H1 (cell line): ENCODE measurements at regions not wholly inside any gene's neighbourhood (a gene's known extent, or its start where the extent isn't known, plus 50 kb on each side); places are given as distances from the start of the nearest gene placed in this dataset.

Experiments used
- CTCF ChIA-PET: fragments of 300-600 bp; sonication (Branson Sonifier 250); formaldehyde crosslinking; loops from one replicate; lab custom pipeline; 2021; ENCODE audit not compliant: partially characterized antibody; lab: Charles Lee
- POLR2A ChIA-PET: fragments of 300-600 bp; sonication (Branson Sonifier 250); formaldehyde crosslinking; loops from one replicate; lab custom pipeline; 2021; ENCODE audit warnings: inconsistent platforms; ENCODE audit not compliant: partially characterized antibody; lab: Charles Lee
- DNase-seq, 2 experiments: peaks; one replicate each; pipeline versions ENCODE4 v3.0.0 to v3.0.0-alpha.2; 2010 to 2022; ENCODE audit warnings: low spot score in 2 of 2, low read depth in 1 of 2, mixed read lengths in 1 of 2
- FAIRE-seq: peaks from 2 replicates; lab custom pipeline; 2011; peaks lifted over from hg19 to GRCh38; lab: Jason Lieb, UNC
- H2AFZ ChIP-seq: 2 replicates; pipeline ENCODE4 v1.8.1; 2012; ENCODE audit warnings: low read length, inconsistent platforms
- H2AK5ac ChIP-seq: 2 replicates; pipeline ENCODE4 v1.6.1; 2013; ENCODE audit warnings: low read depth, low read length
- H2BK120ac ChIP-seq: replicated peaks from 2 replicates; pipeline ENCODE3; 2013; ENCODE audit warnings: low read depth, low read length, inconsistent platforms
- H2BK12ac ChIP-seq: 2 replicates; pipeline ENCODE4 v1.6.1; 2013; ENCODE audit warnings: low read depth, low read length
- H2BK15ac ChIP-seq: 2 replicates; pipeline ENCODE4 v1.6.1; 2013; ENCODE audit warnings: low read length
- H2BK20ac ChIP-seq: 2 replicates; pipeline ENCODE4 v1.6.1; 2013; ENCODE audit warnings: low read length
- H2BK5ac ChIP-seq: 2 replicates; pipeline ENCODE4 v1.6.1; 2013; ENCODE audit warnings: low read depth, low read length
- H3K14ac ChIP-seq: 2 replicates; pipeline ENCODE4 v1.6.1; 2013; ENCODE audit warnings: inconsistent platforms; ENCODE audit not compliant: insufficient read length
- H3K18ac ChIP-seq: 2 replicates; pipeline ENCODE4 v1.6.1; 2013; ENCODE audit warnings: low read length; ENCODE audit errors: extremely low read depth
- H3K23ac ChIP-seq: 2 replicates; pipeline ENCODE4 v1.6.1; 2013; ENCODE audit warnings: inconsistent platforms; ENCODE audit not compliant: insufficient read length
- H3K23me2 ChIP-seq: 2 replicates; pipeline ENCODE4 v1.6.1; 2013; ENCODE audit warnings: low read depth, low read length
- H3K27ac ChIP-seq: 2 replicates; pipeline ENCODE4 v1.6.1; 2011; ENCODE audit warnings: low read depth, low read length, inconsistent platforms
- H3K27me3 ChIP-seq, 4 experiments: replicated peaks in 1 of 4; 1 replicate in 1 of 4; 2 replicates in 3 of 4; pipeline versions ENCODE4 v1.6.1 to v1.8.1; 2011 to 2013; ENCODE audit warnings: low read length in 3 of 4, mild to moderate bottlenecking in 3 of 4, inconsistent platforms in 2 of 4, mixed read lengths in 2 of 4, moderate library complexity in 1 of 4; ENCODE audit not compliant: control insufficient read depth in 3 of 4, insufficient read depth in 3 of 4; ENCODE audit errors: extremely low read depth in 1 of 4
- H3K36me3 ChIP-seq, 4 experiments: 2 replicates each; pipeline versions ENCODE4 v1.6.1 to v1.8.1; 2011 to 2013; ENCODE audit warnings: mild to moderate bottlenecking in 4 of 4, low read length in 3 of 4, moderate library complexity in 2 of 4, control low read depth in 1 of 4, inconsistent platforms in 1 of 4; ENCODE audit not compliant: insufficient read depth in 4 of 4, control insufficient read depth in 2 of 4
- H3K4ac ChIP-seq: replicated peaks from 2 replicates; pipeline ENCODE3; 2013; ENCODE audit warnings: low read length, low read depth, mixed read lengths, inconsistent platforms; ENCODE audit not compliant: insufficient read length
- H3K4me1 ChIP-seq, 4 experiments: replicated peaks in 1 of 4; 1 replicate in 1 of 4; 2 replicates in 3 of 4; pipeline versions ENCODE4 v1.6.1 to v1.8.1; 2011 to 2013; ENCODE audit warnings: low read length in 3 of 4, inconsistent platforms in 2 of 4, mixed read lengths in 1 of 4; ENCODE audit not compliant: insufficient read depth in 4 of 4, control insufficient read depth in 3 of 4
- H3K4me2 ChIP-seq, 2 experiments: 2 replicates each; pipeline versions ENCODE4 v1.6.1 to v1.8.1; 2011 to 2013; ENCODE audit warnings: low read depth in 2 of 2, low read length in 2 of 2, control low read depth in 1 of 2, inconsistent platforms in 1 of 2, mild to moderate bottlenecking in 1 of 2; ENCODE audit not compliant: insufficient read depth in 1 of 2
- H3K4me3 ChIP-seq, 4 experiments: fragments of 200-600, 300-600 bp in 1 of 4; sonication (generic), shearing (Covaris generic), sonication (Bioruptor Twin) in 1 of 4; 2 replicates each; pipeline versions ENCODE4 v1.5.1 to v1.8.1; 2011 to 2016; ENCODE audit warnings: low read length in 4 of 4, low read depth in 3 of 4, control low read depth in 2 of 4, inconsistent platforms in 2 of 4, mild to moderate bottlenecking in 2 of 4, mixed read lengths in 1 of 4, moderate library complexity in 1 of 4; ENCODE audit not compliant: insufficient read depth in 2 of 4; ENCODE audit errors: extremely low read depth in 1 of 4
- H3K56ac ChIP-seq: replicated peaks from 2 replicates; pipeline ENCODE3; 2013; ENCODE audit warnings: low read depth, mild to moderate bottlenecking, mixed read lengths, low read length, inconsistent platforms; ENCODE audit not compliant: insufficient read length
- H3K79me1 ChIP-seq: 2 replicates; pipeline ENCODE4 v1.6.1; 2013; ENCODE audit warnings: low read depth, low read length, control low read depth
- H3K79me2 ChIP-seq, 2 experiments: 2 replicates each; pipeline versions ENCODE4 v1.6.1 to v1.8.1; 2012 to 2013; ENCODE audit warnings: low read length in 2 of 2, mild to moderate bottlenecking in 2 of 2, inconsistent platforms in 1 of 2; ENCODE audit not compliant: insufficient read depth in 2 of 2, control insufficient read depth in 1 of 2
- H3K9ac ChIP-seq, 4 experiments: replicated peaks in 1 of 4; 1 replicate in 1 of 4; 2 replicates in 3 of 4; pipeline versions ENCODE4 v1.6.1 to v1.8.1; 2011 to 2013; ENCODE audit warnings: low read depth in 3 of 4, low read length in 3 of 4, control low read depth in 2 of 4, mild to moderate bottlenecking in 2 of 4, moderate library complexity in 2 of 4, inconsistent platforms in 1 of 4; ENCODE audit errors: extremely low read depth in 1 of 4
- H3K9me3 ChIP-seq, 2 experiments: 2 replicates each; pipeline versions ENCODE4 v1.6.1 to v1.8.1; 2012 to 2013; ENCODE audit warnings: mild to moderate bottlenecking in 2 of 2, moderate library complexity in 2 of 2, control low read depth in 1 of 2, inconsistent platforms in 1 of 2, low read depth in 1 of 2, low read length in 1 of 2, mixed read lengths in 1 of 2; ENCODE audit not compliant: insufficient read depth in 2 of 2
- H4K20me1 ChIP-seq, 2 experiments: replicated peaks in 1 of 2; 2 replicates each; pipeline versions ENCODE3 to v1.8.1; 2011 to 2013; ENCODE audit warnings: inconsistent platforms in 2 of 2, low read length in 2 of 2, mild to moderate bottlenecking in 1 of 2; ENCODE audit not compliant: insufficient read depth in 2 of 2, control insufficient read depth in 1 of 2
- H4K5ac ChIP-seq: 2 replicates; pipeline ENCODE4 v1.6.1; 2013; ENCODE audit warnings: low read length, low read depth, mixed read lengths, inconsistent platforms; ENCODE audit not compliant: insufficient read length
- H4K8ac ChIP-seq: 2 replicates; pipeline ENCODE4 v1.8.0; 2013; ENCODE audit warnings: mild to moderate bottlenecking, moderate library complexity, low read length, inconsistent platforms; ENCODE audit not compliant: insufficient read depth; ENCODE audit errors: extremely low read depth
- H4K91ac ChIP-seq: replicated peaks from 2 replicates; pipeline ENCODE3; 2013; ENCODE audit warnings: low read length, mixed read lengths, inconsistent platforms; ENCODE audit not compliant: insufficient read length
- BCL11A ChIP-seq, 2 experiments: IDR thresholded peaks; one replicate each; pipeline ENCODE4 v1.6.1; 2011; ENCODE audit warnings: low read depth in 2 of 2, low read length in 2 of 2, mild to moderate bottlenecking in 2 of 2
- BRCA1 ChIP-seq: IDR thresholded peaks from 2 replicates; pipeline ENCODE4 v1.6.1; 2012; ENCODE audit warnings: low read depth, low read length, improper control_type of control experiment
- CBX8 ChIP-seq: fragments of 300-800, 300-1000 bp; sonication (generic); IDR thresholded peaks from 2 replicates; pipeline ENCODE4 v1.7.1; 2016; ENCODE audit warnings: low read depth, low read length, borderline replicate concordance
- CEBPB ChIP-seq: IDR thresholded peaks from 2 replicates; pipeline ENCODE4 v1.6.1; 2012; ENCODE audit warnings: low read depth, low read length
- CHD2 ChIP-seq: IDR thresholded peaks from 2 replicates; pipeline ENCODE4 v1.6.1; 2012; ENCODE audit warnings: low read length, improper control_type of control experiment
- HDAC6 ChIP-seq: IDR thresholded peaks from one replicate; pipeline ENCODE4 v1.7.1; 2012; ENCODE audit warnings: low read depth, mild to moderate bottlenecking, inconsistent platforms, low read length, moderate library complexity
- KDM1A ChIP-seq: fragments of 200-600, 300-600 bp; sonication (generic); IDR thresholded peaks from 2 replicates; pipeline ENCODE4 v1.7.1; 2016; ENCODE audit warnings: mild to moderate bottlenecking, low read length, borderline replicate concordance
- PHF8 ChIP-seq: fragments of 200-600 bp; sonication (generic); conservative IDR thresholded peaks from 2 replicates; pipeline ENCODE4 v1.7.1; 2012; ENCODE audit warnings: low read depth, mild to moderate bottlenecking, inconsistent platforms, low read length, moderate library complexity
- RAD21 ChIP-seq, 2 experiments: IDR thresholded peaks in 1 of 2; conservative IDR thresholded peaks in 1 of 2; 2 replicates each; pipeline ENCODE4 v1.6.1; 2011; ENCODE audit warnings: low read depth in 2 of 2, low read length in 2 of 2, improper control_type of control experiment in 1 of 2, inconsistent platforms in 1 of 2, mild to moderate bottlenecking in 1 of 2, moderate library complexity in 1 of 2
- RBBP5 ChIP-seq: IDR thresholded peaks from 2 replicates; pipeline ENCODE4 v1.7.1; 2012; ENCODE audit warnings: low read depth, mild to moderate bottlenecking, inconsistent platforms, low read length, moderate library complexity, borderline replicate concordance
- SIRT6 ChIP-seq: IDR thresholded peaks from one replicate; pipeline ENCODE4 v1.7.1; 2012; ENCODE audit warnings: low read length, inconsistent platforms
- SIX5 ChIP-seq: IDR thresholded peaks from 2 replicates; pipeline ENCODE4 v1.6.1; 2011; ENCODE audit warnings: mild to moderate bottlenecking, low read depth, low read length
- SP1 ChIP-seq: IDR thresholded peaks from 2 replicates; pipeline ENCODE4 v1.6.1; 2011; ENCODE audit warnings: low read depth, low read length
- TAF7 ChIP-seq: optimal IDR thresholded peaks from 2 replicates; pipeline ENCODE3; 2011; ENCODE audit warnings: low read depth, mild to moderate bottlenecking, inconsistent platforms, low read length, moderate library complexity, borderline replicate concordance
- TEAD4 ChIP-seq: IDR thresholded peaks from 2 replicates; pipeline ENCODE4 v1.6.1; 2012; ENCODE audit warnings: low read depth, low read length, inconsistent platforms, mixed read lengths
- WGBS, 2 experiments: shearing (Covaris generic) in 1 of 2; methylation state at CpG; one replicate each; pipeline versions ENCODE4 v1.1.6 to v1.1.7; 2013 to 2015; ENCODE audit warnings: low lambda C conversion rate in 2 of 2, mixed read lengths in 2 of 2, inconsistent platforms in 1 of 2, low coverage in 1 of 2, missing lambda C conversion rate in 1 of 2; ENCODE audit not compliant: insufficient replicate concordance in 2 of 2, insufficient coverage in 1 of 2, insufficient read length in 1 of 2; ENCODE audit errors: extremely low coverage in 1 of 2, missing lambda C conversion rate in 1 of 2; 5-methylcytosine and 5-hydroxymethylcytosine counted together
- TF ChIP-seq, protein P1 (sequence below): IDR thresholded peaks from 2 replicates; pipeline ENCODE4 v1.6.1; 2011; ENCODE audit warnings: low read depth, mild to moderate bottlenecking, low read length; ENCODE audit not compliant: insufficient read depth

DNA sequence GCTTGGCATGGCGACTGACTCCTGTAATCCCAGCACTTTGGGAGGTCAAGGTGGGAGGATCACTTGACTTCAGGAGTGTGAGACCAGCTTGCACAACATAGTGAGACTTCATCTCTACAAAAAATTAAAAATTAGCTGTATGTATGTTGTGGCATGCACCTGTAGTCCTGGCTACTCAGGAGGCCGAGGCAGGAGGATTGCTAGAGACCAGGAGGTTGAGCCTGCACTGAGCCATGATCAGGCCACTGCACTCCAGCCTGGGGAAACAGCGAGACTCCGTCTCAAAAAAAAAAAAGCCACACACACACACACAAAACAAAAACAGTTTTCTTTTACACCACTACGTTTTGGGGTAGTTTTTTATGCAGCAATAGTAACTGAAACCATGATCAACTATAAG lies 89.0 kb upstream of the DHX40 start:
- Histone ChIP-seq H2BK12ac (no peak overlapping the region), H3K27me3 (no peaks in the 10 kb centered on the region), H4K5ac (no peak overlapping the region), H3K23me2 (no peaks in the 10 kb centered on the region), H3K9me3 (no peaks in the 10 kb centered on the region), H3K56ac (no peak overlapping the region), H3K14ac (no peak overlapping the region), H3K27ac (no peak overlapping the region), H2BK120ac (no peak overlapping the region), H3K4me2 (no peak overlapping the region), H3K79me2 (no peaks in the 10 kb centered on the region), H4K91ac (no peak overlapping the region), H2BK15ac (no peak overlapping the region), H2BK5ac (no peak overlapping the region), H2AFZ (peak overlapping the region; percentile 94; the same call in 1 of the 2 replicates), H3K9ac (no peak overlapping the region), H4K20me1 (no peaks in the 10 kb centered on the region), H3K79me1 (no peaks in the 10 kb centered on the region), H3K4me3 (no peak overlapping the region), H3K4ac (no peak overlapping the region), H3K36me3 (no peaks in the 10 kb centered on the region), H3K23ac (no peak overlapping the region), H3K18ac (no peak overlapping the region), H2AK5ac (no peak overlapping the region), H2BK20ac (no peak overlapping the region), H4K8ac (no peak overlapping the region), H3K4me1 (no peaks in the 10 kb centered on the region)
- CTCF ChIA-PET, result no interaction called here
- POLR2A ChIA-PET, result no interaction called here
- FAIRE-seq (no peak), DNase-seq (no peak)
- WGBS, 2 experiments, result 90% methylated on average over 5 of the region's 5 CpGs; no CpG with 5 or more reads in 1 of the 2 experiments
- no peak for TF ChIP-seq PHF8
- no peak for TF ChIP-seq SIX5
- no peak for TF ChIP-seq TAF7
- TF ChIP-seq CEBPB, result no peak
- no peak for TF ChIP-seq KDM1A
- no peak for TF ChIP-seq BCL11A (IDR thresholded peaks at IDR 0.05; ENCODE audit: low read depth in 2 of 2, low read length in 2 of 2)
- TF ChIP-seq, protein P1, sequence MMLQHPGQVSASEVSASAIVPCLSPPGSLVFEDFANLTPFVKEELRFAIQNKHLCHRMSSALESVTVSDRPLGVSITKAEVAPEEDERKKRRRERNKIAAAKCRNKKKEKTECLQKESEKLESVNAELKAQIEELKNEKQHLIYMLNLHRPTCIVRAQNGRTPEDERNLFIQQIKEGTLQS, result no peak
- no peak for TF ChIP-seq SIRT6
- TF ChIP-seq SP1, result no peak
- TF ChIP-seq TEAD4, result no peak
- no peak for TF ChIP-seq HDAC6
- TF ChIP-seq CBX8, result no peak
- no peak for TF ChIP-seq BRCA1
- no peak for TF ChIP-seq RBBP5
- TF ChIP-seq CHD2, result no peak
- TF ChIP-seq RAD21 (IDR thresholded peaks at IDR 0.05 in 1 of 2, conservative IDR thresholded peaks at IDR 0.05 in 1 of 2; ENCODE audit: low read depth in 2 of 2, low read length in 2 of 2), result no peak
